OCI-M1 (cell line): ENCODE measurements at regions not wholly inside any gene's neighbourhood (a gene's known extent, or its start where the extent isn't known, plus 50 kb on each side); places are given as distances from the start of the nearest gene placed in this dataset.
"Not testable (repeated sequence)": the region's sequence is repeated elsewhere in the genome, so short reads cannot be mapped to it uniquely, and the experiment has no call there.

Source experiments
- DNase-seq: peaks from one replicate; lab custom pipeline; 2025; lab: John Stamatoyannopoulos, UW

DNA sequence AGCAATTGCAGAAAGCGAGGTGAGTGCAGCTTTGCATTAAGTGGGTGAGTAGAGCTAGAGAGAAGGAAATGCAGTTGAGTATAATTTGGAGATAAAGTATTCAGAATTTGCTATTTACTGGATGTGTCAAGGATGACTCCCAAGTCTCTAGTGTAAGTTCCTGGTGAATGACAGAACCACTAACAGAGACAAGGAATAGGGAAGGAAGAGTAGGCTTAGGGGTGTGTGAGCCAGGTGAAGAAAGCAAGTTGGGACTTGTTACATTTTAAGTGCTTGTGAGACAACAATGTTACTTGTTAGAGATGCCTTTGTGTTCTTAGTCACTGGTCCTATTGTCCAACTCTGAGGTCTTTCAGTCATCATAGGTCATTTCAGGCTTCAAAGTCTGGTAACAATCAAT lies 70.8 kb downstream of the TBC1D26 start:
- DNase-seq: not testable (repeated sequence)

DNA sequence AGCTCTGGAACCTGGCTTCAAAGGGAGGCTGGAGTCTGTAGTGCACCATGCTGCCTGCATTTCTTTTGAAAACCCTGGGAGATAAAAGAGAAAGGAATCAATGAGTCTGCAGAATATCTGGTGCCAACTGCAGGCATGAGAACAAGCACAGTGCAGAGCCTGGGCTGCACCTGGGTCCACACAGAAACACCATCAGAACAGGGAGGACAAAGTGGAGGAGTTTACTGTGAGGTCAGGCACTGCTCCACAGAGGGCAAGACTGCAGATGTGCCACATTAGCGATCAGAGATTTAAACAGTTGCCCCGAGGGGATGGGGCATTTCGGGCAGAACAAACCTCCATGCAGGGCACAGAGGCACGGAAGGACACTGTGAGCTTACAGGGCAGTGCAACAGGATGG lies 74.7 kb downstream of the TBC1D26 start:
- DNase-seq: not testable (repeated sequence)

DNA sequence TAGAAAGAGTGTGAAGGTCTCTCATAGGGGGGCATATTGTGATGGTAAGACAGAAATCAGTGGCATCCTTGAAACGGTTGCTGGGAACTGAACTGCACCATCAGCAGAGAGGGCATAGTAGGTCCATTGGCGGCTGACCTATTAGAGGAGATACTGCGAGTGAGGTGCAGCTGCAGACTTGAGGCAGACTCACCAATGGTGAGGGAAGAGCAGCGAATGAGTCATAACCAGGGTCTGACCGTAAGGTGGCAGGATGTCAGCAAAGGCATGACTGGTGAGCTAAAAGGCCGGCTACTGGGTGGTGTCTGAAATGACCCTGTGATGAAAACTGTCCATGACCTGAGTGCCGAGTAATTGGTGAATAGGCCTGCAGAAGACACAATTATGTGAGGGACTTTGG lies 81.3 kb downstream of the TBC1D26 start:
- not testable (repeated sequence) for DNase-seq

DNA sequence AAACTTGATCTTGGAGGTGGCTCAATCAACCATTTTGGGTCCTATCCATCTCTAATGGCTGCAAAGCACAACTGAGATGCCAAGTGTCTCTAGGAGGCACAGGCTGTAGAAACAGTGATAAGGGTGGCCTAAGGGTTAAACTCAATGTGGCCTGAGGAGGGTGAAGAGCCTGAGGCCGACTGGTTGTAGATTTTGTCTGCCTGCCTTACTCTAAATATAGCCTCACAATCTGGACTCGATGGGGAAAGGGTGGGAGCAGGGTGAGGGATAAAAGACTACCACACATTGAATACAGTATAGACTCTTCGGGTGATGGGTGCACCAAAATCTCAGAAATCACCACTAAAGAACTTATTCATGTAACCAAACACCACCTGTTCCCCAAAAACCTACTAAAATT lies 81.9 kb downstream of the TBC1D26 start:
- not testable (repeated sequence) for DNase-seq

DNA sequence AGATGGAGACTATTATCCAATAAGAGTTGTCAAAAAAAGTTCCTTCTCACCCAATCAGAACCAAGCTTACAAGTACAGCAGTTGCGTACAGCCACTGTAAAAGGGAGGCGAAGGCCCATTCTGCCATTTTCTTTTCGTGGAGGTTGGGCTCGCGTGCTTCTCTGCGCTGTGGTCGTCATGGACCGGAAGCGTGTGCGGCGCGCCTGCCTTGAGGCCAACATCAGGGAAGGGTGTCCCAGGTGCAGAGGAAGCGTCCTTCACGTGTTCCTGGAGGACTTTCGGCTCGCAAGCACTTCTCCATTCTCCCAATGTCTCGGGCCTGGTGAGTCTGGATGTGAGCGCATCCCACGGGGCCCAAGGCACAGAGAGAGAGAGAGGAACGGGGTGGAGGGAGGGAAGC lies 85.8 kb downstream of the TBC1D26 start:
- DNase-seq: not testable (repeated sequence)

DNA sequence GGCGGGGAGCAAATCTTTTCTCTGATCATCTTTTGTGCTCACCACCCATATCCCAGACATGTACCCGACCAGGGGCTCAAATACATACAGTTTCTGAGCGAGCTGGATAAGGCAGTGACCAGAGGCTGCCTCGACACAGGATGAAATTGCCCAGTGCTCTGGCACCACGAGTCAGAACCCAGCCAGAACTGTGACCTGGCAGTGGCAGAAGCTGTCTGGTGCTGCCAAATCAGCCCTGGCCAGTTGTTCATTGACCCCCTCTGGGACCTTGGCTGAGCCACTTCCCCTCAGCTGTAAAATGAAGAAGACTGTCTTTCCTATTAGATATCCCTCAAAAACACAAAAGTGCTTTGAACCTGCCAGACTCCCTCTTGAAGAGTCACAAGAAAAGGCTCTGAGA lies 90.2 kb downstream of the TBC1D26 start:
- DNase-seq: not testable (repeated sequence)

DNA sequence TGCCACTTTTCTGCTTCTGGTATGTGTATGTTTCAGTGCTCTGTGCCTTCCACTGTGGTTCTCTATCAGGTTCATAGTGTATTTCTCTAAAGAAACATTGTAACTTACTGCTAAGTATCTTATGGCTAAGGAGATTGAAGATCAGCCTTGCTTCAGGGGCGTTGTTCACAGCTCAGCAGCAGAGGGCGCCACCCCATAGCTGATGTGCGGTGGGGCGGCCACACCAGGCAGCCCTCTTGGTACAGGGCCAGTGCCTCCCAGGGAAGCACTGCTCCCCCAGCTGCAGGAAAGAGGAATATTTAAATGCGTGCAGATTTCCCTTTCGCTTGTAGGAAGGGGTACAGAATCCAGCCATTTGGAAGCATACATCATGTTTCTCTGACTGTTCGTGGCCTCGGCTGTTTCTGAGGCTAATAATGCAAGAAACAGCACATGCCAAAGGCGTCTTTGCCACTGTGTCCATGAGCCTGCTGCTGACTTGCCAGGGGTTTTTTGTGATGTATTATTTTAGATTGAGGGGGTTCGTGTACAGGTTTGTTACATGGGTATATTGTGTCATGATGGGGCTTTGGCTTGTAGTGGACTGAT lies 96.7 kb downstream of the TBC1D26 start:
- DNase-seq: peak; percentile 81

DNA sequence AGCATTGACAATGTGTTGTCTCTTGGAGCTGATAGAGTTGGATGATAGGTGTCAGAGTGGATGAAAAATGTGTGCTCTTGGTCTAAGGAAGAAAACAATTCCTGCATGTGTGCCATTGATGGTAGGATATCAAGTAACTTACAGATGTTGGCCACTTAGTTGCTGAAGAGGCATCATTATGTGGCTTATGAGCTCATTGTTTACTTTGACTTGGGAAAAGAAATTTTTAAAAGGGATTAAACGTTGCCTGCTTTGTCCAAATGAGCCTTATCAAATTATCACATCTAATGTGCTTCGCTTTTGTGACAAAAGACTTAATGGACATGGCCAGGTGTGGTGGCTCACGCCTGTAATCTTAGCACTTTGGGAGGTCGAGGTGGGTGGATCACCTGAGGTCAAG lies 98.1 kb downstream of the TBC1D26 start:
- not testable (repeated sequence) for DNase-seq

DNA sequence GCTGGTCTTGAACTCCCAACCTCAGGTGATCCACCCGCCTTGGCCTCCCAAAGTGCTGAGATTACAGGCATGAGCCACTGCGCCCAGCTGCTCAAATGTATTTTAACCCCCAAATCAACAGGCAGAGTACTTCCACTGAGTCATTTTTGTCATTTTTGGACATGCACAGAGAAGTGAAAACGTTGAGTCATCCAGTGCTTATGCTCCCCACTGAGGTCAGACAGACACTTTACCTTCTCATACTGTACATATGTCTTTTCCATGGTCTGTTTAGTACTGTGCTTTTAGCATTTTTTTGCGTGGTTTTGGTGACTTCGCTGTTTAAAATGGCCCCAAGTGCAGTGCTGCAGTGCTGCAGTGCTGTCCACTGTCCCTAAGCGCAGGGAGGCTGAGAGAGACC lies 99.1 kb downstream of the TBC1D26 start:
- DNase-seq: not testable (repeated sequence)

DNA sequence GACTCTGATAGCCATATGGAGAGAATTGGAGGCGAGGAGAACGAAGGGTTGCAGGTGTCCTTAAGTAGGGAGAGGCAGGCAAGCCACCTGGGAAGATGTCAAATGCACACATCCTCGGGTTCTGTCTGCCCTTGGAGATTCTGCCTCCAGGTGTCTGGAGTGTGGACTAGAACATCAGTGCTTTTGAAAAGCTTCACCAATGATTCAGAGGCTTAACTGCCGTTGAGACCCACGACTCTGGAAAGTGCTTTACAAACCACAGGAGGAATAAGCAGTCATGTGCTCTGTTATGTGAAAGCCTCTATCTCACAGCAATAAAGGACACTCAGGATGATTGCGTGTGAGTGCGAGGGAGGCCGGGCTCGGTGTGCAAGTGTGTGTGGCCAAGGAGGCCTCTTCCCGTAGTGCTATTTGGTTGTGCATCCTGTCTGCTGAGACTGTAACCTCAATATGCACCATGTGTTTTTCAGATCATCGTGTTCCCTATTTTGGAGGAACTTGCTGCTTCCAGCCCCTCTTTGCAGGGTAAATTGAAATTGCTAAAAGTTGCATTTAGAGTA lies 100.9 kb downstream of the TBC1D26 start:
- not testable (repeated sequence) for DNase-seq

DNA sequence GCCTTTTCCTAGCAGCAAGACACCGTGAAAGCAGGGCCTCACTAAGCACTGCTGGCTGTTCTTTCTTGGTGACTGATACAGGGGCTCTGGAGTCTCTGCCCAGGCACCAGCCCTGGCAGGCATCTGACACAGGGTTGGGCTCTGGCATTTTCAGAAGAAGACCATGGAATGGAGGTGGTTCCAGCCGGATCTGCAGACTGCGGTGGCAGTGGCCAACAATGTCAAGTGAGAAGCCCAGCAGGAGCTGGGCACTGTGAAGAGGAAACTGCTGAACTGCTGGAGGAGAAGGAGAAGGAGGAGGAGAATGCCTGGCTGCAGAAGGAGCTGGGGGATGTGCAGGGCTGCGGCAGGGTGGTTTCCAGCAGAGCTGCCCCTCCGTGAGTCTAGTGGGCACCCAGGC lies 101.8 kb downstream of the TBC1D26 start:
- DNase-seq: not testable (repeated sequence)

DNA sequence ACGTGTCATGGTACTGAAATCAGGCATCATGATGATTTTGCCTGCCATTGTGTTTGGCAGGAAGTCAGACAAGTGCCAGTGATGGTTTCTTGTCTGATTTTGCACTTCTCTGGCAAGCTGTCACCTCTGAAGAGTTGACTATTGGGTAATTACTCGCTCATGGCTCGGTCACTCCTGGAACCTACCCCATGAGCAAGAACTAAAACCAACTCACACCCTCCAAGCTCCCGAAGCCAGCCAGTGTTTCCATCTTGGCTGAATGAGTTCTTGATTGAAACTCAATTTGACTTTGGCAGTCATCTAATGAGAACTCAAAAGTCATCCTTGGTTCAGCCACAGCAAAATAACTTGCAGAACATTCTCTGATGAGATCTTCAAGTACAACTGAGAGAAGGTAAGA lies 103.4 kb downstream of the TBC1D26 start:
- not testable (repeated sequence) for DNase-seq

DNA sequence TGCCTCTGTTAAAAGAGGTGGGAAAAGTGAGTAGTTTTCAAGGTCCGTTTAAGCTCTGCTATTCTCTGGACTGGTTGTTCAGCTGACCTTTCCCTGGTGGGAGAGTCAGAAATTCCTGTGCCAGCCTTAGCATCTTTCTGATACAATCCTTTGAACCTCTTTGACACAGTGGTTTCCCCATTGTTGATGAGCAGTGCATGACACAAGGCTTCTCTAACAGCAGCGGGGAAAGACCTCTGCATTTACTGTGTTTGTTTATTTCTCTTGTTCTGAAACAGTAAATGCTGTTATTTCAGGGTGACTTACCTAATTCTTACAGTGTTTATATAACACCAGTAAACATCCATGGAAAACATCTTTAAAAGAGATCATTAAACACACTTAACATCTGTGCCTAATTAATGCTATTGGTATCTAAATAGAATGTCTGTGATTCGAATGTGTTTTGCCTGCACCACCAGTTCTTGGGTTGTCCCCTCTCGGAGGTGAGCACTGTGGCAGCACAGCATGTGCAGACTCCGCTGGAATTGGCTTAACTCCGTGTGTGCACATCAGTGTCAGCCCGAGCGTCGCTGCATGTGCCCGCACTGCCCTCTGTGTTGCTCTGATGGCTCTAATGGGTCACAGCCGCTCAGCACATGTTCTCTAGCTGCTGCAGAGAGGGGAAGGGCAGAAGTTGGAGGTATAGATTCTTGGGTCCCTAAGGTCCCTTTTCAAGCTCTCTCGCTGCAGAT lies 104.3 kb downstream of the TBC1D26 start:
- not testable (repeated sequence) for DNase-seq

DNA sequence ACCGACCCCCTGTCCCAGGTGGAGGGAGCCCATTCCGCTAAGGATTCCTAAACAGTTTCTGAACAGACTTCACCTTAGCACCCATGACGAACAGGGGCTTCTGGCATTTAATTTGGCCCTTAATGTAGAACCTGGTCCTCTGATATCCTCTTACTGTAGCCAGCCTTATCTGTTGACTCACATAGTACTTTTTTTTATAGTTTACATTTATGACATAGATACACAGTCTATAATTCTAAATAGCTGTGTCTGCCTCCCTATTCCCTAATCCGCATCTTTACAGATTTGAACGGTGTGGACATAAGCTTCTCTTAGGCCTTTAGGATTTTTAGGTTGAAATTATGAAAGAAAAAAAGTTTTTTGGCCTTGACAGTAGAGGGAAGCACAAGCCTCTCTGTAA lies 104.9 kb downstream of the TBC1D26 start:
- peak; percentile 4 for DNase-seq

DNA sequence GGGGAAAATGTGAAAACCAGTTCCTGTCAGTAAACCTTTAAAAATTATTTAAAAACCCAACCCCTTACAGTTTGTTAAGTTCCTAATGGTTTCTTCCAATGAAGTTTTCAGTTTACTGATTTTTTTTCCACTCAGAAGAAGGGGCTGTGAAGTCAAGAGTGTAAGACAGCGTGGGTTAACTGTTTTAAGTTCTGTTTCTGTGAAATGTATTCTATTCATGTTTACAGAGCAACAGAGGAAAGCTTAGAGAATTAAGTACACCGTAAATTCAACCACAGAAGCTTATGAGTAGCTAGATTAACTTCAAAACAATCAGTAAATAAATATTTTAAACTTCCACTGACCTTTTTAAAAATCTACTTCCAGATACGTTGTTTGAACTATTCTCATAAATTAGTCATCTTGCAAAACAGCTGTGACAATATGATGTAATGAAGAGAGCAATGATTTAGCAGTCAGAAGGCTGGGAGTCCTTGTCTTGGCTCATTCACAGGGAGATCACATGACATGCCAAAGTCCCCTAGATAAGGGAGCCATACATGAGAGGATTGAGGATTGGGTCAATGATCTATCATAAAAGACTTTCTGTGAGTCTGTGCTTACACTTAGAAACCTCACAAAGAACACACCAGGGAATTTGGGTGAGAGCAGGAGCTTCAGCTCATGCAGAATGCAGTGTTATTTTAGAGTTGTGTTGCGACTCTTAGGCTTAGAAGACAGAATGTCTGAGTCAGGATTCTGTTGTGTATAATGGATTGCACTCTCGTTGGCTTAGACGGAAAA lies 97.3 kb upstream of the ADORA2B start:
- DNase-seq: peak; percentile 13

DNA sequence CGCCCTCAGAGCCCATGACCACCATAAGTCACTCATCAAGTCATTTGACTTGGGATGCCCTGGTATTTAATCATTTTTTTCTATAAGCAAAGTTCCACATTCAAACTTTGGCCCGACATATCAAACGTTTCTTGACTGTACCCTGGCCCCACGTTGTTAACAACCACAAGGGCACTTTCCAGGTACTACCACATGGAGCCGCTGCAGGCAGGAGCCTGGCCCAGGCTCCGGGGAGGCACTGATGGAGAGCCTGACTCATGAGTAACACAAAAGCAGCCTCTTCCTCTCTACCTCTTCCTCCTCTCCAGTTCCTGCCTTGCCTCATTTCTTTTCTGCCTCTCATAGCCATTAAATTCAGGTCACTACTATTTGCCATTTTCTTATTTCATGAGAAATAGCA lies 95.9 kb upstream of the ADORA2B start:
- DNase-seq: peak; percentile 71

DNA sequence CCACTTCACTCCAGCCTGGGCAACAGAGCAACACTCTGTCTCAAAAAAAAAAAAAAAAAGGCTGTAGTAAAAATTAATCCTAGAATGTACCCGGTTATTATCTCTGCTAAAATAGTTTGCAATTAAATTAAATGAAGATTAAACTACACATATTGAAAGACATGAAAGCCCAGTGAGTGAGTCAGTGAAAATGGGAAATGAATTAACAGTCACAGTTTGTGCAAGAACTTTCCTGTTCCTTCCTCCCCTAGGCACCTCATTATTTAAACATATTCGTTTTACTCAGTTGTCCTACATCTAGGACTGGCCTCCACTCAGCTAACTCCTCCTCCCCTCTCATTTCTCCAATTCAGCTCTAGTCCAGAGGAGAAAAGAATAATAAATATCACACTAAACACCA lies 94.9 kb upstream of the ADORA2B start:
- DNase-seq: not testable (repeated sequence)

DNA sequence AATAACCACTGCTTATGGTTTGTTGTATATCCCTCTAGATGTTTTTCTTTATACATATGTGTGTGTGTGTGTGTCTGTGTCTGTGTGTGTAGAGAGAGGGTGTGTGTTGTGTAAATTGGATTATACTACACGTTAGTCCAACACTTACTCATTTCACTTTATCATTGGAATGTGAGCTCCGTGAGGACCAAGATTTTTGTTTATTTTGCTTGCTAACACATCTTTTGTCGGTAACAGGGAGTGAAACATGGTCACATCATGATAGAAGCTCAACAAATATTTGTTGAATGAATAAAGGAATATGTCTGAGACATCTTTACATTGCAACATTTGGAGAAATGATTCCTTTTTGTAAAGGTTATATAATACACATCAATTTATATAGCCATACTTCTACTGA lies 94.2 kb upstream of the ADORA2B start:
- not testable (repeated sequence) for DNase-seq

DNA sequence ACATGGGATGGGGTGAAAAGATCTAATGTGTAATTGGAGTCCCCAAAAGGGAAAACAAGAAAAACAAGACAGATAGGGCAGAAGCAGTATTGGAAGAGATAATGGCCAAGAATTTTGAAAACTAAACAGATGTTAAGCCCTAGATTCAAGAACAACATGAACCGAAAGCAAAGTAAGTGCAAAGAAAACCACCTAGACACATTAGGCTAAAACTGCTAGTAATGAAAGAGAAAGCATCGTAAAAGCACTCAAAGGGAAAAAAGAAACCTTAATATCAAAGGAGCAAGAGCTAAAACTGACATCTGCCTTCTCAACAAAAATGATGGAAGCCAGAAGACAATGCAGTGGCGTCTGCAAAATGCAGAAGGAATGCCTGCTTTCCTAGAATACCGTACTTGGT lies 92.1 kb upstream of the ADORA2B start:
- not testable (repeated sequence) for DNase-seq

DNA sequence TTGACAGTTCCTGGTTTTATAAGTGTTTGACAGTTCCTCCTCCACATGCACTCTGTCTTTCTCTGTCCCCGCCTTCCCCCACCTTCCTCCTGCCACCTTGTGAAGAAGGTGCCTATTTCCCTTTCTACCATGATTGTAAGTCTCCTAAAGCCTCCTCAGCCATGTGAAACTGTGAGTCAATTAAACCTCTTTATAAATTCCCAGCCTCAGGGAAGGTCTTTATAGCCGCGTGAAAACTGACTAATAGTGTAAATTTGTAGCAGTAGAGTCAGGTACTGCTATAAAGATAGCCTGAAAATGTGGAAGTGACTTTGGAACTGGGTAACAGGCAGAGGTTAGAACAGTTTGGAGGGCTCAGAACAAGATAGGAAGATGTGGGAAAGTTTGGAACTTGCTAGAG lies 88.7 kb upstream of the ADORA2B start:
- DNase-seq: not testable (repeated sequence)

DNA sequence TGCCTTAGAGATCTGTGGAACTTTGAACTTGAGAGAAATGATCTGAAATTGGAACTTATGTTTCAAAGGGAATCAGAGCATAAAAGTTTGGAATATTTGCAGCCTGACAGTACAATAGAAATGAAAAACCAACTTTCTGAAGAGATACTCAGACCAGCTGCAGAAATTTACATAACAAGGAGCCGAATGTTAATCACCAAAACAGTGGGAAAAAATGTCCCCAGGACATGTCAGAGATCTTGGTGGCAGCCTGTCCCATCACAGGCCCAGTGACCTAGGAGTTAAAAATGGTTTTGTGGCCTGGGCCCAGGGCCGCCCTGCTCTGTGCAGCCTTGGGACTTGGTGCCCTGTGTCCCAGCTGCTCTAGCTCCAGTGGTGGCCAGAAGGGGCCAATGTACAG lies 88.2 kb upstream of the ADORA2B start:
- DNase-seq: not testable (repeated sequence)

DNA sequence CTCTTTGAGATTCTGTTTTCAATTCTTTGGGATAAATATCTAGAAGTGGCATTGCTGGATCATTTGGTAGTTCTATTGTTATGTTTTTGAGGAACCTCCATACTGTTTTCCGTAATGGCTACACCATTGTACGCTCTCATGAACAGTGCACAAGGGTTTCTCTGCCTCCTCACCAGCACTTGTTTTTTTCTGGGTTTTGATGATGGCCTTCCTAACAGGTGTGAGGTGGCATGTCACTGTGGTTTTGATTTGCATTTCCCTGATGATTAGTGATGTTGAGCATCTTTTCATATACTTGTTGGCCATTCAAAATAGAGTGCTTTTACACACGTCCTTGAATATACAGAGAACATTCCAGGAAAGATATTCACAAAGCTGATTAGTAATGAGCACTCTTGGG lies 86.8 kb upstream of the ADORA2B start:
- DNase-seq: not testable (repeated sequence)

DNA sequence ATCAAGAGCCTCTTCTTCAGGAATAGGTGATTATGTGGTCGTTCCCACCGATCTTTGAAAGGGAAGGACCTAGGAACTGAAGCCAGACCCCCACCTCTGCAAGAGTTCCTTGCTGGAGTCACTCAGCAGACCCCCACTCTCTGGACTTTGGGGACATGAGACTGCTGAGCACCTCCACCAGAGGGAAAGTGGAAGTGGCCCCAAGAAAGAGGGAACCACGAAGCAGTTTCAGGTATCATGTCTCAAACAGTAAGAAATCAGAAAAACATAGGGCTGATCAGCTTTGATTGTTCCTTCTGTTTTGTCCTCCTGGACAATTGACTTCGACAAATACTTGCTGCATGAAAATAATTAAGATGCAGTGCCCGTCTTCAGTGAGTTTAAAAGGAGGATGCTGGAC lies 84.2 kb upstream of the ADORA2B start:
- not testable (repeated sequence) for DNase-seq
